Transverse colon (tissue), 4 donors: ENCODE measurements at regions not wholly inside any gene's neighbourhood (a gene's known extent, or its start where the extent isn't known, plus 50 kb on each side); places are given as distances from the start of the nearest gene placed in this dataset.

ENCODE experiments used
- CTCF ChIP-seq, 5 experiments: fragments of 200-600 bp in 3 of 5; fragments of 450-650 bp in 2 of 5; sonication (generic) in 3 of 5; IDR thresholded peaks; 1 replicate in 2 of 5; 2 replicates in 3 of 5; pipeline ENCODE4 v1.5.1; 2016 to 2017; ENCODE audit warnings: antibody characterized with exemption in 5 of 5, inconsistent platforms in 3 of 5, mild to moderate bottlenecking in 2 of 5, moderate library complexity in 1 of 5
- EP300 ChIP-seq: sonication (generic); formaldehyde crosslinking; IDR thresholded peaks from one replicate; pipeline ENCODE4 v1.6.1; 2017; ENCODE audit warnings: antibody characterized with exemption, low read depth
- POLR2A ChIP-seq: fragments of 450-650 bp; IDR thresholded peaks from one replicate; pipeline ENCODE4 v1.6.1; 2016; ENCODE audit warnings: antibody characterized with exemption, mild to moderate bottlenecking, moderate library complexity
- POLR2AphosphoS5 ChIP-seq, 3 donors: sonication (generic); formaldehyde crosslinking; IDR thresholded peaks; one replicate each; pipeline ENCODE4 v1.6.1; 2016; ENCODE audit warnings: antibody characterized with exemption in 3 of 3

- TF ChIP-seq CTCF (IDR thresholded peaks at IDR 0.05) (no peak), EP300 (no peak), POLR2A (no peak), POLR2AphosphoS5 (IDR thresholded peaks at IDR 0.05) (no peak)
These were observed 147.9 kb downstream of the SERPINI1 start for GRCh38 chr3:167883452-167883851.
